Esophagus squamous epithelium (tissue), 4 donors: ENCODE measurements at regions not wholly inside any gene's neighbourhood (a gene's known extent, or its start where the extent isn't known, plus 50 kb on each side); places are given as distances from the start of the nearest gene placed in this dataset.

Source experiments
- CTCF ChIP-seq, 6 experiments: fragments of 450-650 bp in 4 of 6; fragments of 200-600 bp in 2 of 6; sonication (generic) in 2 of 6; IDR thresholded peaks; one replicate each; pipeline ENCODE4 v1.5.1; 2016 to 2019; ENCODE audit warnings: antibody characterized with exemption in 6 of 6, mild to moderate bottlenecking in 4 of 6, moderate library complexity in 4 of 6
- POLR2A ChIP-seq, 4 donors: fragments of 450-650 bp; IDR thresholded peaks; one replicate each; pipeline ENCODE4 v1.6.1; 2017; ENCODE audit warnings: antibody characterized with exemption in 4 of 4, mild to moderate bottlenecking in 4 of 4, moderate library complexity in 3 of 4

- no peak for TF ChIP-seq CTCF (IDR thresholded peaks at IDR 0.05)
- TF ChIP-seq POLR2A (IDR thresholded peaks at IDR 0.05) = no peak
Observed at GRCh38 chr16:58828901-58829545, 94.9 kb upstream of the GOT2 start.
